ENCODE measurements at regions not wholly inside any gene's neighbourhood (a gene's known extent, or its start where the extent isn't known, plus 50 kb on each side); places are given as distances from the start of the nearest gene placed in this dataset.

- DNase-seq (ENCODE audit: low read depth) (no peak), FAIRE-seq (no peak)
- no peak overlapping the region for H3K27ac Mint-ChIP-seq (ENCODE audit: unreplicated experiment)
- no peaks in the 10 kb centered on the region for H4K20me1 ChIP-seq (ENCODE audit: insufficient read depth, low read length)
- peaks cover 13% of the 10 kb centered on the region for H3K4me1 ChIP-seq (ENCODE audit: insufficient read depth, low read length)
- no peaks in the 10 kb centered on the region for H3K9me3 ChIP-seq (ENCODE audit: insufficient read depth, low read depth, low read length)
- H3K36me3 ChIP-seq (ENCODE audit: insufficient read depth, low read length) = no peaks in the 10 kb centered on the region
- H3K9me3 Mint-ChIP-seq (ENCODE audit: unreplicated experiment) = no peaks in the 10 kb centered on the region
- H3K9ac ChIP-seq (ENCODE audit: low read length) = no peak overlapping the region
- H3K27me3 Mint-ChIP-seq (ENCODE audit: low read depth, unreplicated experiment) = peaks cover 6% of the 10 kb centered on the region
- H3K36me3 Mint-ChIP-seq (ENCODE audit: low read depth, unreplicated experiment) = no peaks in the 10 kb centered on the region
- no peak overlapping the region for H3K27ac ChIP-seq (ENCODE audit: low read depth, low read length)
- peaks cover 9% of the 10 kb centered on the region for H3K27me3 ChIP-seq (ENCODE audit: insufficient read depth, low read length)
- no peak overlapping the region for H3K4me3 Mint-ChIP-seq (ENCODE audit: unreplicated experiment)
- H3K4me3 ChIP-seq (ENCODE audit: insufficient read depth, low read depth, low read length) = no peak overlapping the region
- H3K4me1 Mint-ChIP-seq (ENCODE audit: low read depth, unreplicated experiment) = peaks cover 13% of the 10 kb centered on the region
- no peak overlapping the region for H2AFZ ChIP-seq (ENCODE audit: low read depth, low read length)
- no peak overlapping the region for H3K4me2 ChIP-seq (ENCODE audit: low read length)
- TF ChIP-seq, protein P1, sequence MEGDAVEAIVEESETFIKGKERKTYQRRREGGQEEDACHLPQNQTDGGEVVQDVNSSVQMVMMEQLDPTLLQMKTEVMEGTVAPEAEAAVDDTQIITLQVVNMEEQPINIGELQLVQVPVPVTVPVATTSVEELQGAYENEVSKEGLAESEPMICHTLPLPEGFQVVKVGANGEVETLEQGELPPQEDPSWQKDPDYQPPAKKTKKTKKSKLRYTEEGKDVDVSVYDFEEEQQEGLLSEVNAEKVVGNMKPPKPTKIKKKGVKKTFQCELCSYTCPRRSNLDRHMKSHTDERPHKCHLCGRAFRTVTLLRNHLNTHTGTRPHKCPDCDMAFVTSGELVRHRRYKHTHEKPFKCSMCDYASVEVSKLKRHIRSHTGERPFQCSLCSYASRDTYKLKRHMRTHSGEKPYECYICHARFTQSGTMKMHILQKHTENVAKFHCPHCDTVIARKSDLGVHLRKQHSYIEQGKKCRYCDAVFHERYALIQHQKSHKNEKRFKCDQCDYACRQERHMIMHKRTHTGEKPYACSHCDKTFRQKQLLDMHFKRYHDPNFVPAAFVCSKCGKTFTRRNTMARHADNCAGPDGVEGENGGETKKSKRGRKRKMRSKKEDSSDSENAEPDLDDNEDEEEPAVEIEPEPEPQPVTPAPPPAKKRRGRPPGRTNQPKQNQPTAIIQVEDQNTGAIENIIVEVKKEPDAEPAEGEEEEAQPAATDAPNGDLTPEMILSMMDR (IDR thresholded peaks at IDR 0.05; ENCODE audit: insufficient read depth, low read depth, low read length) = no peak
- TF ChIP-seq EZH2 (IDR thresholded peaks at IDR 0.05; ENCODE audit: insufficient read depth, low read length) = no peak
- H3K79me2 ChIP-seq (ENCODE audit: insufficient read depth, low read length) = no peaks in the 10 kb centered on the region
These were observed 196.2 kb downstream of the RGS3 start for GRCh38 chr9:113659740-113660139.

GRCh38 chr9:113660196-113660595 lies 196.7 kb downstream of the RGS3 start:
- TF ChIP-seq EZH2 (IDR thresholded peaks at IDR 0.05; ENCODE audit: insufficient read depth, low read length) = no peak
- TF ChIP-seq, protein P1 (IDR thresholded peaks at IDR 0.05; ENCODE audit: insufficient read depth, low read depth, low read length) = no peak
- no peaks in the 10 kb centered on the region for H3K79me2 ChIP-seq (ENCODE audit: insufficient read depth, low read length)
- no peaks in the 10 kb centered on the region for H3K36me3 Mint-ChIP-seq (ENCODE audit: low read depth, unreplicated experiment)
- H3K9ac ChIP-seq (ENCODE audit: low read length) = no peak overlapping the region
- H3K4me1 Mint-ChIP-seq (ENCODE audit: low read depth, unreplicated experiment) = peaks cover 9% of the 10 kb centered on the region
- no peak overlapping the region for H3K27ac ChIP-seq (ENCODE audit: low read depth, low read length)
- peaks cover 6% of the 10 kb centered on the region for H3K27me3 Mint-ChIP-seq (ENCODE audit: low read depth, unreplicated experiment)
- no peak overlapping the region for H3K4me3 Mint-ChIP-seq (ENCODE audit: unreplicated experiment)
- no peak overlapping the region for H2AFZ ChIP-seq (ENCODE audit: low read depth, low read length)
- no peak overlapping the region for H3K4me3 ChIP-seq (ENCODE audit: insufficient read depth, low read depth, low read length)
- H3K9me3 ChIP-seq (ENCODE audit: insufficient read depth, low read depth, low read length) = no peaks in the 10 kb centered on the region
- peaks cover 8% of the 10 kb centered on the region for H3K4me1 ChIP-seq (ENCODE audit: insufficient read depth, low read length)
- DNase-seq (ENCODE audit: low read depth) = no peak
- no peaks in the 10 kb centered on the region for H3K36me3 ChIP-seq (ENCODE audit: insufficient read depth, low read length)
- H3K9me3 Mint-ChIP-seq (ENCODE audit: unreplicated experiment) = no peaks in the 10 kb centered on the region
- H3K4me2 ChIP-seq (ENCODE audit: low read length) = no peak overlapping the region
- no peak overlapping the region for H3K27ac Mint-ChIP-seq (ENCODE audit: unreplicated experiment)
- no peak for FAIRE-seq
- H3K27me3 ChIP-seq (ENCODE audit: insufficient read depth, low read length) = peaks cover 9% of the 10 kb centered on the region
- H4K20me1 ChIP-seq (ENCODE audit: insufficient read depth, low read length) = no peaks in the 10 kb centered on the region

DNA sequence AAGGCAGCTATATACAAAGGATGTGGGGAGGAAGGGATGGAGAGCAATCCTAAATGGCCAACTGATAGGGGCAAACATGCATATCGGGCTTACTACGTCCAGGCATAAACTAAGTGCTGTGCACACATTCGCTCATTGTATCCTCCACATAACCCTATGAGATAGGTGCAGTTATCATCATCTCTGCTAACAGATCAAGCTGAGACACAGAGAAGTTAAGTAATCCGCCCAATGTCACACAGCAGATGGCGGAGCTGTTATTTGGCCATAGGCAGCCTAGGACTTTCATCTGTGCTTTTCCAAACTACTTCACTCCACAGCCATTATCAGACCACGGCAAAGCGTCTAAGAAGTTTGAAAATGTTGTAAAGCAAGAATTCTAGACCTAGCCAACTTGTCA lies 197.5 kb downstream of the RGS3 start:
- Histone ChIP-seq H3K27ac (ENCODE audit: low read depth, low read length) (no peak overlapping the region), H2AFZ (ENCODE audit: low read depth, low read length) (no peak overlapping the region), H4K20me1 (ENCODE audit: insufficient read depth, low read length) (no peaks in the 10 kb centered on the region), H3K27me3 (ENCODE audit: insufficient read depth, low read length) (peaks cover 9% of the 10 kb centered on the region), H3K4me1 (ENCODE audit: insufficient read depth, low read length) (peaks cover 6% of the 10 kb centered on the region), H3K79me2 (ENCODE audit: insufficient read depth, low read length) (no peaks in the 10 kb centered on the region), H3K4me3 (ENCODE audit: insufficient read depth, low read depth, low read length) (no peak overlapping the region), H3K36me3 (ENCODE audit: insufficient read depth, low read length) (no peaks in the 10 kb centered on the region), H3K9me3 (ENCODE audit: insufficient read depth, low read depth, low read length) (no peaks in the 10 kb centered on the region), H3K9ac (ENCODE audit: low read length) (no peak overlapping the region), H3K4me2 (ENCODE audit: low read length) (no peak overlapping the region)
- Mint-ChIP-seq H3K4me1 (ENCODE audit: low read depth, unreplicated experiment) (peaks cover 9% of the 10 kb centered on the region), H3K27me3 (ENCODE audit: low read depth, unreplicated experiment) (peaks cover 6% of the 10 kb centered on the region), H3K4me3 (ENCODE audit: unreplicated experiment) (no peak overlapping the region), H3K9me3 (ENCODE audit: unreplicated experiment) (peaks cover 3% of the 10 kb centered on the region), H3K36me3 (ENCODE audit: low read depth, unreplicated experiment) (no peaks in the 10 kb centered on the region), H3K27ac (ENCODE audit: unreplicated experiment) (no peak overlapping the region)
- DNase-seq (ENCODE audit: low read depth) (no peak), FAIRE-seq (no peak)
- TF ChIP-seq, protein P1 (IDR thresholded peaks at IDR 0.05; ENCODE audit: insufficient read depth, low read depth, low read length) = no peak
- no peak for TF ChIP-seq EZH2 (IDR thresholded peaks at IDR 0.05; ENCODE audit: insufficient read depth, low read length)

Measured in astrocyte (in vitro differentiated cells and primary cell).